Naive thymus-derived CD4-positive, alpha-beta T cell (primary cell): ENCODE measurements at regions not wholly inside any gene's neighbourhood (a gene's known extent, or its start where the extent isn't known, plus 50 kb on each side); places are given as distances from the start of the nearest gene placed in this dataset.

Experiments used
- ATAC-seq: fragments of 150-1000 bp; cut with Tn5 transposase; 2 replicates; pipeline ENCODE4 v1.10.0; 2021; ENCODE audit warnings: mild to moderate bottlenecking, moderate library complexity
- CTCF ChIA-PET: fragments of 350-600 bp; sonication (Branson Sonifier 250); formaldehyde crosslinking; loops from one replicate; lab custom pipeline; 2021; ENCODE audit warnings: antibody characterized with exemption; lab: Charles Lee
- POLR2A ChIA-PET: fragments of 350-600 bp; sonication (Branson Sonifier 250); formaldehyde crosslinking; loops from one replicate; lab custom pipeline; 2021; ENCODE audit warnings: antibody characterized with exemption, inconsistent platforms; lab: Charles Lee
- DNase-seq, 9 donors: peaks; one replicate each; pipeline versions ENCODE4 v3.0.0 to v3.0.0-alpha.2; 2020 to 2022; ENCODE audit warnings: mixed read lengths in 1 of 9
- H3K27ac ChIP-seq: one replicate; pipeline ENCODE4 v1.7.0; 2013; ENCODE audit warnings: mild to moderate bottlenecking, low read depth, low read length, moderate library complexity
- H3K27me3 ChIP-seq, 2 donors: one replicate each; pipeline ENCODE4 v1.7.0; 2013; ENCODE audit warnings: low read length in 2 of 2, mild to moderate bottlenecking in 2 of 2, moderate library complexity in 2 of 2; ENCODE audit not compliant: control insufficient read depth in 2 of 2, insufficient read depth in 2 of 2
- H3K36me3 ChIP-seq, 3 experiments: 1 replicate in 2 of 3; 2 replicates in 1 of 3; pipeline ENCODE4 v1.7.0; 2013; ENCODE audit warnings: low read length in 3 of 3, mild to moderate bottlenecking in 3 of 3, moderate library complexity in 1 of 3; ENCODE audit not compliant: insufficient read depth in 3 of 3, control insufficient read depth in 2 of 3
- H3K4me1 ChIP-seq, 2 donors: one replicate each; pipeline ENCODE4 v1.7.0; 2013; ENCODE audit warnings: low read length in 2 of 2, mild to moderate bottlenecking in 2 of 2, moderate library complexity in 1 of 2; ENCODE audit not compliant: control insufficient read depth in 2 of 2, insufficient read depth in 2 of 2
- H3K4me3 ChIP-seq: 2 replicates; pipeline ENCODE4 v1.7.0; 2013; ENCODE audit warnings: mild to moderate bottlenecking, low read length
- H3K9me3 ChIP-seq, 3 experiments: 1 replicate in 2 of 3; 2 replicates in 1 of 3; pipeline ENCODE4 v1.7.0; 2013; ENCODE audit warnings: low read length in 3 of 3; ENCODE audit not compliant: control insufficient read depth in 2 of 3
- H3K27ac Mint-ChIP-seq, 9 donors: one replicate each; pipeline ENCODE4 v1.8.0; 2020 to 2022; ENCODE audit warnings: mixed read lengths in 9 of 9, mild to moderate bottlenecking in 8 of 9, moderate library complexity in 5 of 9, inconsistent platforms in 2 of 9
- H3K27me3 Mint-ChIP-seq, 5 donors: one replicate each; pipeline ENCODE4 v1.8.0; 2021 to 2022; ENCODE audit warnings: mixed read lengths in 5 of 5, mild to moderate bottlenecking in 1 of 5
- H3K36me3 Mint-ChIP-seq, 5 donors: one replicate each; pipeline ENCODE4 v1.8.0; 2020 to 2022; ENCODE audit warnings: mixed read lengths in 5 of 5, mild to moderate bottlenecking in 3 of 5, inconsistent platforms in 1 of 5
- H3K4me1 Mint-ChIP-seq, 7 donors: one replicate each; pipeline ENCODE4 v1.8.0; 2020 to 2022; ENCODE audit warnings: mixed read lengths in 7 of 7, mild to moderate bottlenecking in 3 of 7, inconsistent platforms in 1 of 7
- H3K4me3 Mint-ChIP-seq, 10 donors: one replicate each; pipeline ENCODE4 v1.8.0; 2020 to 2022; ENCODE audit warnings: mild to moderate bottlenecking in 10 of 10, mixed read lengths in 10 of 10, moderate library complexity in 6 of 10, inconsistent platforms in 2 of 10
- H3K9me3 Mint-ChIP-seq, 11 donors: one replicate each; pipeline ENCODE4 v1.8.0; 2020 to 2022; ENCODE audit warnings: mixed read lengths in 11 of 11, mild to moderate bottlenecking in 4 of 11, inconsistent platforms in 1 of 11, moderate library complexity in 1 of 11
- intact Hi-C, 2 donors: fragments of 100-400 bp; cut with micrococcal nuclease; formaldehyde crosslinking; loops; one replicate each; pipeline ENCODE4 v1.15.1; 2023

- CTCF ChIA-PET = interaction anchor here (0.8 kb wide), 1 partner anchor 37 kb away, joined by 3 read pairs; no protein-coding TSS in a partner anchor
- peak in 3 of 9 donors; percentile 13 to 51 (median 30) for DNase-seq
- intact Hi-C loops = loop anchor here (1.0 to 10.0 kb wide), 15 partner anchors 13 to 1408 kb away; partner anchors contain the start of gene DGKH (in 2 of the 2)
- peak; percentile 68 for ATAC-seq
- H3K27ac ChIP-seq = no peak overlapping the region
- H3K27me3 ChIP-seq = no peaks in the 10 kb centered on the region
- no peaks in the 10 kb centered on the region for H3K9me3 ChIP-seq
- Mint-ChIP-seq H3K27ac (peak overlapping the region; percentile 2 to 98 (median 78)), H3K4me3 (peak overlapping the region; percentile 10 to 83 (median 68)), H3K36me3 (peaks cover 0 to 12% (median 0%) of the 10 kb centered on the region in 5 donors), H3K9me3 (peaks cover 0 to 9% (median 0%) of the 10 kb centered on the region in 11 donors), H3K4me1 (peaks cover 32 to 77% (median 73%) of the 10 kb centered on the region in 7 donors), H3K27me3 (no peaks in the 10 kb centered on the region)
- POLR2A ChIA-PET = interaction anchor here (0.6 to 1.2 kb wide), 2 partner anchors 38 to 79 kb away, joined by 3 to 5 read pairs; no protein-coding TSS in a partner anchor
- H3K4me1 ChIP-seq = peaks cover 47 to 68% of the 10 kb centered on the region in 2 donors
- H3K36me3 ChIP-seq = no peaks in the 10 kb centered on the region
- no peak overlapping the region for H3K4me3 ChIP-seq
Measured at GRCh38 chr13:42392716-42393572, 121.0 kb downstream of the AKAP11 start.

DNA sequence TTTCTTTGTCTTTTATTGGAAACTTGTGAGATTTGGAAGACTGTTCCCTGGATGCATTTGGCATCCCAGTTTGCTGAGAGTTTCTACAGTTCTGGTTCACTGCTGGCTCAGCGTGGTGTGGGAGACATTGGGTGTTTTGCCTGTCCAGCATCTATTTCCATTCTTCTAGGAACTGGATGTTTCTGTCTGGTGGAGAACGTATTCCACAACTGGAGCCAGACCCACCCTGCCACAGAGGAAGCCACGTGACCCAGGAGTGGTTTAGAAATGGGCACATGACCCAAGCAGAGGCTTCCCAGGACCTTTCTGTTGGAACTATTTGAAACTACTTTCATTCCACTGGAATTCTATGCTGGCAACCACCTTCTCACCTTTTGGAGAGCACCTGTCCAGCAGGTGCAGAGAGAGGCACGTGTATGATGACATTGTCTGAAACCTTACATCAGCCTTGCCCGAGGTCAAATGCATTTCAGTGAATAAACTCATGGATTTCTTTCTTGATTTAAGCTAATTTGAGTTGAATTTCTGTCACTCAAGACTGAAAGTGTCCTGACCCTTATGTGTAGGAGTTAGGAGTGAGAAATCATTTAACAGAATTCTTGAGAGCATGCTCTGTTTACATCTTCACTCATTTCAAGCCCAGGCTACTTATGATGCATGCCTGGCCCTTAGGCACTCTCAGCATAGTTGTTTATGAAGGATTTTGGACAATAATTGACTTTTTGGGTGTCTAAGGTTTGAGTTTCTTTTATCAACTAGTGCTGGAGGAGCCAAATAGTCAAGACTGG, 121.8 kb downstream of the AKAP11 start:
- no peak overlapping the region for H3K27ac ChIP-seq
- intact Hi-C loops = loop anchor here (1.0 to 10.0 kb wide), 14 partner anchors 13 to 1409 kb away; partner anchors contain the start of gene DGKH (in 2 of the 2)
- peaks cover 30 to 73% (median 65%) of the 10 kb centered on the region in 7 donors for H3K4me1 Mint-ChIP-seq
- peak overlapping the region; percentile 39 to 86 (median 80) for H3K4me3 Mint-ChIP-seq
- H3K36me3 ChIP-seq = no peaks in the 10 kb centered on the region
- H3K27ac Mint-ChIP-seq = peak overlapping the region; percentile 28 to 98 (median 78)
- H3K36me3 Mint-ChIP-seq = peaks cover 0 to 13% (median 0%) of the 10 kb centered on the region in 5 donors
- no peak overlapping the region for H3K4me3 ChIP-seq
- H3K9me3 Mint-ChIP-seq = peaks cover 0 to 10% (median 0%) of the 10 kb centered on the region in 11 donors
- peaks cover 47 to 60% of the 10 kb centered on the region in 2 donors for H3K4me1 ChIP-seq
- no peak for DNase-seq
- no peaks in the 10 kb centered on the region for H3K9me3 ChIP-seq
- POLR2A ChIA-PET = interaction anchor here (1.2 kb wide), 1 partner anchor 39 kb away, joined by 5 read pairs; no protein-coding TSS in a partner anchor
- CTCF ChIA-PET = no interaction called here
- H3K27me3 ChIP-seq = no peaks in the 10 kb centered on the region
- no peaks in the 10 kb centered on the region for H3K27me3 Mint-ChIP-seq
- ATAC-seq = no peak

DNA sequence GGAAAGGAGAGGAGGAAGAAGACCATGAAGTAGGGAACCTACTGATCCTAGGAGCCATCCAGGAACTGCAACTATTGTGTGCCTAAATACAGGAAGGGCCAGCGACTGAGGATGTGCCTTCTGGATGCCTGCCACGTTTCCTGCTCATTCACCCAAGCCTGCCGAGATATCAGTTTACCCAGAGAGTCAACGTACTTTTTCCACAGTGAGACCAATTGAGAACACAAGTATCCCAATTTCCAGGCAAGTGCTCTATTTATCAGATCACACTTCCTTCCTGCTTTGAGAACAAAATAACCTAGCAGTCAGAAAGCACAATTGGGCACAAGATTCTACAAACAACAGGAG, 122.4 kb downstream of the AKAP11 start:
- H3K36me3 Mint-ChIP-seq = peaks cover 0 to 13% (median 0%) of the 10 kb centered on the region in 5 donors
- no peak for ATAC-seq
- peak overlapping the region; percentile 21 to 98 (median 75) for H3K27ac Mint-ChIP-seq
- no peaks in the 10 kb centered on the region for H3K36me3 ChIP-seq
- no peaks in the 10 kb centered on the region for H3K27me3 ChIP-seq
- H3K27me3 Mint-ChIP-seq = no peaks in the 10 kb centered on the region
- H3K27ac ChIP-seq = no peak overlapping the region
- ChIA-PET POLR2A (no interaction called here), CTCF (no interaction called here)
- no peak for DNase-seq
- peaks cover 0 to 10% (median 0%) of the 10 kb centered on the region in 11 donors for H3K9me3 Mint-ChIP-seq
- peaks cover 30 to 71% (median 64%) of the 10 kb centered on the region in 7 donors for H3K4me1 Mint-ChIP-seq
- H3K9me3 ChIP-seq = no peaks in the 10 kb centered on the region
- no peak overlapping the region for H3K4me3 ChIP-seq
- H3K4me1 ChIP-seq = peaks cover 47 to 58% of the 10 kb centered on the region in 2 donors
- peak overlapping the region; percentile 70 to 89 (median 81) for H3K4me3 Mint-ChIP-seq
- intact Hi-C loops = loop anchor here (5.0 to 10.0 kb wide), 7 partner anchors 103 to 1410 kb away; partner anchors contain the start of gene DGKH (in 2 of the 2)

GRCh38 chr13:42394711-42395085, 122.7 kb downstream of the AKAP11 start:
- ChIA-PET CTCF (no interaction called here), POLR2A (interaction anchor here (0.5 kb wide), 1 partner anchor 116 kb away, joined by 3 read pairs; no protein-coding TSS in a partner anchor)
- no peaks in the 10 kb centered on the region for H3K27me3 Mint-ChIP-seq
- Histone ChIP-seq H3K27ac (no peak overlapping the region), H3K36me3 (no peaks in the 10 kb centered on the region), H3K4me3 (peak overlapping the region; percentile 9), H3K9me3 (no peaks in the 10 kb centered on the region), H3K4me1 (peaks cover 47 to 58% of the 10 kb centered on the region in 2 donors), H3K27me3 (no peaks in the 10 kb centered on the region)
- peaks cover 0 to 17% (median 0%) of the 10 kb centered on the region in 5 donors for H3K36me3 Mint-ChIP-seq
- peak overlapping the region; percentile 70 to 89 (median 81) for H3K4me3 Mint-ChIP-seq
- H3K4me1 Mint-ChIP-seq = peaks cover 30 to 74% (median 68%) of the 10 kb centered on the region in 7 donors
- H3K27ac Mint-ChIP-seq = peak overlapping the region; percentile 60 to 98 (median 87)
- intact Hi-C loops = loop anchor here (5.0 to 10.0 kb wide), 7 partner anchors 103 to 1410 kb away; partner anchors contain the start of gene DGKH (in 2 of the 2)
- peak in 2 of 9 donors; percentile 16 to 20 for DNase-seq
- no peak for ATAC-seq
- peaks cover 0 to 13% (median 1%) of the 10 kb centered on the region in 11 donors for H3K9me3 Mint-ChIP-seq

DNA sequence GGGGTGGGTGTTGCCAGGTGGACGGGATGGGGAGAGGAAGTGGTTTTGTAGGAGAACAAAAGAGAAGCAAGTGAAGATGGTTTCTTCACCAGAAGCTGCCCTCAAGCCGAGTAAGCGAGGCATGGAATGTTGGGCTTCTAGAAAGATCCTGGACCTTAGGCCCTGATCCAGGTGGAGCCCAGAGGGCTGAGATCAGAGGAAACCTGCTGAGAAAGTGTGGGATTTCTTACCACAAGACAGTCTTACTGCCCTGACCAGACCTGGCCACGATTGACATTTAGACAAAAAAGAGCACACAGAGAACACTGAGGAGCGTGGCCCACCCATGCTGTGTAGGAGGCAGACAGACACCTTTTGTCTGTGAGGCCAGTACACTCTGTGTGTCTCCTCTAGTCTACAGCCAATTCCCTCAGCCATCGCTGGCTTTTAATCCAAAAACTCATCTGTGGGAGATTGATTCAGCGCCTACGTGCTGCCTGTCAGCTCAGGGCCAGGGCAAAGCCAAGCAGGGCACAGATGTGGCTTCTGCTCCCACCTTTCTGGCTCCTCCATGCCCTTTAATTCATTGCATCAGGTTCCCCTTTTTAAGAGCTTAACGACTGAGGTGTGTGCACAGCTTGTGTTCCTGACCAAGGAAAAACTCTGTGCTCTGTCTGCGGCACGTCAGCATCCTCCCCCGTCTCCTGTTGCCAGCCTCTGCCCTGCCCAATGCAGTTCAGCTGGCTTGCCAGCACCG, 123.3 kb downstream of the AKAP11 start:
- Mint-ChIP-seq H3K4me1 (peaks cover 30 to 76% (median 68%) of the 10 kb centered on the region in 7 donors), H3K9me3 (peaks cover 0 to 14% (median 1%) of the 10 kb centered on the region in 11 donors), H3K36me3 (peaks cover 0 to 19% (median 0%) of the 10 kb centered on the region in 5 donors), H3K4me3 (peak overlapping the region; percentile 70 to 89 (median 81)), H3K27me3 (no peaks in the 10 kb centered on the region), H3K27ac (peak overlapping the region; percentile 60 to 98 (median 87))
- Histone ChIP-seq H3K4me1 (peaks cover 47 to 58% of the 10 kb centered on the region in 2 donors), H3K36me3 (no peaks in the 10 kb centered on the region), H3K27me3 (no peaks in the 10 kb centered on the region), H3K27ac (no peak overlapping the region), H3K4me3 (peak overlapping the region; percentile 9), H3K9me3 (no peaks in the 10 kb centered on the region)
- intact Hi-C loops = loop anchor here (10.0 kb wide), 5 partner anchors 350 to 1410 kb away; partner anchors contain the start of gene DGKH (in 2 of the 2)
- ChIA-PET POLR2A (interaction anchor here (0.5 to 0.8 kb wide), 3 partner anchors 14 to 116 kb away, joined by 3 read pairs; no protein-coding TSS in a partner anchor), CTCF (interaction anchor here (0.5 kb wide), 1 partner anchor 138 kb away, joined by 3 read pairs; no protein-coding TSS in a partner anchor)
- DNase-seq = peak in 1 of 9 donors; percentile 42
- no peak for ATAC-seq
